ENCODE measurements at regions not wholly inside any gene's neighbourhood (a gene's known extent, or its start where the extent isn't known, plus 50 kb on each side); places are given as distances from the start of the nearest gene placed in this dataset.

DNA sequence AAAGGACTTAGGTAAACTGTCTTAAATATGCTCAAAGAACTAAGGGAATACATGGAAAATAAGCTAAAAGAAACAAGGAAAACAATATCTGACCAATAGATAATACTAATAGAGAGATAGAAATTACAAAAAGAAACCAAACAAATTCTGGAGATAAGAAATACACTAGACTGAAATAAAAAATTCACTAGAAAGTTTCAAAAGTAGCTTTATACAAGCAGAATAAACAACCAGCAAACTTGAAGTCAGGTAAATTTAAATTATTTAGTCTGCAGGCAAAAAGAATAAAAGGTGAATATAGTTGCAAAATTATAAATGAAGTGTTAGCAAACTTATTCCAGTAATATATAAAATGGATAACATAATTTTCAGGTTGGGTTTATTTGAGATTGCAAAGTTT lies 760.9 kb upstream of the INTU start:
- no peaks in the 10 kb centered on the region for H3K27me3 ChIP-seq (ENCODE audit: control insufficient read depth in 2 of 2, insufficient read depth in 2 of 2, low read length in 2 of 2)
- no peak overlapping the region for H3K4me3 ChIP-seq (ENCODE audit: low read length in 2 of 2)
- H3K4me1 ChIP-seq (ENCODE audit: control insufficient read depth in 2 of 2, insufficient read depth in 2 of 2, low read length in 2 of 2), result no peaks in the 10 kb centered on the region
- H3K9me3 ChIP-seq (ENCODE audit: control insufficient read depth in 2 of 2, low read length in 2 of 2), result no peaks in the 10 kb centered on the region
- H3K27ac ChIP-seq (ENCODE audit: low read depth in 2 of 2, low read length in 2 of 2), result no peak overlapping the region
- H3K36me3 ChIP-seq (ENCODE audit: control insufficient read depth in 2 of 2, insufficient read depth in 2 of 2, low read length in 2 of 2), result no peaks in the 10 kb centered on the region
- H3K9ac ChIP-seq (ENCODE audit: low read depth in 1 of 2, low read length in 2 of 2), result no peak overlapping the region

DNA sequence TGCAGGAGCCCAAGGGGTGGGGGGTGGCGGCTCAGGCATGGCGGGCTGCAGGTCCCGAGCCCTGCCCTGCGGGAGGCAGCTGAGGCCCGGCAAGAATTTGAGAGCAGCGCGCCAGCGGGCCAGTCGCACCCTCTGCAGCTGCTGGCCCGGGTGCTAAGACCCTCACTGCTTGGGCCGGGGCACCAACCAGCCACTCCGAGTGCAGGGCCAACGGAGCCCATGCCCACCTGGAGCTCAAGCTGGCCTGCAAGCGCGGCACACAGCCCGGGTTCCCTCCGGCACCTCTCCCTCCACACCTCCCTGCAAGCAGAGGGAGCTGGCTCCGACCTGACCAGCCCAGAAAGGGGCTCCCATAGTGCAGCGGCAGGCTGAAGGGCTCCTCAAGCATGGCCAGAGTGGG lies 758.2 kb upstream of the INTU start:
- Histone ChIP-seq H3K36me3 (ENCODE audit: control insufficient read depth in 2 of 2, insufficient read depth in 2 of 2, low read length in 2 of 2) (no peaks in the 10 kb centered on the region), H3K4me3 (ENCODE audit: low read length in 2 of 2) (no peak overlapping the region), H3K27me3 (ENCODE audit: control insufficient read depth in 2 of 2, insufficient read depth in 2 of 2, low read length in 2 of 2) (no peaks in the 10 kb centered on the region), H3K9ac (ENCODE audit: low read depth in 1 of 2, low read length in 2 of 2) (no peak overlapping the region), H3K4me1 (ENCODE audit: control insufficient read depth in 2 of 2, insufficient read depth in 2 of 2, low read length in 2 of 2) (no peaks in the 10 kb centered on the region), H3K9me3 (ENCODE audit: control insufficient read depth in 2 of 2, low read length in 2 of 2) (no peaks in the 10 kb centered on the region), H3K27ac (ENCODE audit: low read depth in 2 of 2, low read length in 2 of 2) (no peak overlapping the region)

DNA sequence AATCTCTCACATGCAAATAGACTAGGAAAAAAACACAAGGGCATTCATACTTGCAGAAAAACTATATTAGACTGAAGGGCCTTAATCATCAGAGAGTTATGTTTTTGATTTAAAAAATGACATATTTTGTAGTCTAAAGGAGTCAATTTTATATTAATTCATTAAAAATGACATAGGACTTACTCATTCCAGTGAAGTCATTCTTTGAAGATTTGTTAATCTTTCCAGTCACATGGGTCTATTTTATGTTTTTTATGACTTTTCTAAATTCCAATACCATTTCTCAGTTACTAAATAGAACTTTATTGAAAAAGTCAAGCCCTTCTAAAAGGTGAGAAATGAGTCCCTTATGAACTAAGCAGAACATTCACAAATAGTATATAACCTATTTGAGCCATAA lies 743.8 kb upstream of the INTU start:
- Histone ChIP-seq H3K4me1 (ENCODE audit: control insufficient read depth in 2 of 2, insufficient read depth in 2 of 2, low read length in 2 of 2) (no peaks in the 10 kb centered on the region), H3K27ac (ENCODE audit: low read depth in 2 of 2, low read length in 2 of 2) (no peak overlapping the region), H3K27me3 (ENCODE audit: control insufficient read depth in 2 of 2, insufficient read depth in 2 of 2, low read length in 2 of 2) (no peaks in the 10 kb centered on the region), H3K4me3 (ENCODE audit: low read length in 2 of 2) (no peak overlapping the region), H3K36me3 (ENCODE audit: control insufficient read depth in 2 of 2, insufficient read depth in 2 of 2, low read length in 2 of 2) (no peaks in the 10 kb centered on the region), H3K9me3 (ENCODE audit: control insufficient read depth in 2 of 2, low read length in 2 of 2) (no peaks in the 10 kb centered on the region), H3K9ac (ENCODE audit: low read depth in 1 of 2, low read length in 2 of 2) (no peak overlapping the region)

DNA sequence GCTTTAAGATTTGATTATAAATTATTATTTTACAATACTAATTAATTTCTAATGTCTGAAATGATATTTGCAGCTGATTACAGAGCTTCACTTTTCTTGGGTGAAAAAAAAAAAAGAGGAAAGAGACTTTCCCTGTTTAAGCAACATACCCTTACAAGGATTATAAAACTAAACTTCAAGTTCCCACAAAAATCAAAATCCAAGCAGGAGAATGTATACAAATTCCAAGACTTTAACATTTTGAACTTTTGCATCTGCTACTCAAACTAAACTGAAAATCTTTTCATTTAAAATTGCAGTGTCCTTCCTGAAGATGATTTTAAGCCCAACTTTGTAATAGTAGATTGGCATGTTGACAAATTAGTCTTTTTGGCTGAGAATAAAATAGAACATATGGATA lies 742.4 kb upstream of the INTU start:
- no peak overlapping the region for H3K4me3 ChIP-seq (ENCODE audit: low read length in 2 of 2)
- no peaks in the 10 kb centered on the region for H3K4me1 ChIP-seq (ENCODE audit: control insufficient read depth in 2 of 2, insufficient read depth in 2 of 2, low read length in 2 of 2)
- H3K27me3 ChIP-seq (ENCODE audit: control insufficient read depth in 2 of 2, insufficient read depth in 2 of 2, low read length in 2 of 2), result no peaks in the 10 kb centered on the region
- H3K36me3 ChIP-seq (ENCODE audit: control insufficient read depth in 2 of 2, insufficient read depth in 2 of 2, low read length in 2 of 2), result no peaks in the 10 kb centered on the region
- no peaks in the 10 kb centered on the region for H3K9me3 ChIP-seq (ENCODE audit: control insufficient read depth in 2 of 2, low read length in 2 of 2)
- H3K27ac ChIP-seq (ENCODE audit: low read depth in 2 of 2, low read length in 2 of 2), result no peak overlapping the region
- H3K9ac ChIP-seq (ENCODE audit: low read depth in 1 of 2, low read length in 2 of 2), result no peak overlapping the region

DNA sequence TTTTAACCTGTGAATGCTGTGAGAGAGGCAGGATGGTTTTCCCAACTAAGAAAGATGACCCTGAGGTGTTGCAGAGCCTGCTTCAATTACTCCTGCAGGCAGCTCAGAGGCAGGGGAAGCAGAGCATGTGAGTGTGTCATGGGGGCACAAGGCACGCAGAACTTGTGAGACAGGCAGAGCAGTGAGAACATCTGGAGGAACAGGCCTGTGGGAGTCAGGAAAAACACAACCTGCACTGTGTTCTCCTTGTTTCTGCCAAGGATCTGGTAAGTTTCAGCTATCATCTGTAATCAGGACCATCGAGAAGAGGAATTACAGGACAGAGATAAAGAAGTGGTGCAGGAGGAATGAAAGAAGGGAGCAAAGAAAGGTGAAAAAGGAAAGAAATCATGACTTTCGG lies 741.8 kb upstream of the INTU start:
- no peak overlapping the region for H3K9ac ChIP-seq (ENCODE audit: low read depth in 1 of 2, low read length in 2 of 2)

DNA sequence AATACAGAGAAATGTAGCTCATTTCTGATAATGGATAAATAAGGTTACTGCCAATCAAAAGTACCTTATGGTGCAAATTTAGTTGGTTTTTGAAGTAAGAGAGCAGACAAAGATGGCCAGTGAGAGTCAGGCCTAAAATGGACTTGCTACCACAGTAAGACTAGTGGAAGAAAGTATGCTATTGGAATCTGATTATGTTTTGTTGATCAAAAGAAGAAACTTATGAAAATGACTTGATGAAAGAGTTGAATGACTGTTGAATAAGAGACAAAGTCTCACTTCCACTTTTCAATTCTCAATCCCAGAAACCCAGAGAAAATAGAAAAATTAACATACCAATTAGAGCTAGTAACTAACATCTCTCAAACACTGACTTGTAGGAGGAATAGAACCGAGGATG lies 737.8 kb upstream of the INTU start:
- H3K9ac ChIP-seq (ENCODE audit: low read depth in 1 of 2, low read length in 2 of 2), result no peak overlapping the region
- no peaks in the 10 kb centered on the region for H3K27me3 ChIP-seq (ENCODE audit: control insufficient read depth in 2 of 2, insufficient read depth in 2 of 2, low read length in 2 of 2)
- H3K4me3 ChIP-seq (ENCODE audit: low read length in 2 of 2), result no peak overlapping the region
- H3K4me1 ChIP-seq (ENCODE audit: control insufficient read depth in 2 of 2, insufficient read depth in 2 of 2, low read length in 2 of 2), result no peaks in the 10 kb centered on the region
- no peaks in the 10 kb centered on the region for H3K36me3 ChIP-seq (ENCODE audit: control insufficient read depth in 2 of 2, insufficient read depth in 2 of 2, low read length in 2 of 2)
- no peak overlapping the region for H3K27ac ChIP-seq (ENCODE audit: low read depth in 2 of 2, low read length in 2 of 2)
- H3K9me3 ChIP-seq (ENCODE audit: control insufficient read depth in 2 of 2, low read length in 2 of 2), result peaks cover 0 to 3% of the 10 kb centered on the region in 2 donors

More for the DNA sequence above, 741.8 kb upstream of the INTU start:
- Histone ChIP-seq H3K9me3 (ENCODE audit: control insufficient read depth in 2 of 2, low read length in 2 of 2) (no peaks in the 10 kb centered on the region), H3K27me3 (ENCODE audit: control insufficient read depth in 2 of 2, insufficient read depth in 2 of 2, low read length in 2 of 2) (no peaks in the 10 kb centered on the region), H3K4me3 (ENCODE audit: low read length in 2 of 2) (no peak overlapping the region), H3K27ac (ENCODE audit: low read depth in 2 of 2, low read length in 2 of 2) (no peak overlapping the region), H3K4me1 (ENCODE audit: control insufficient read depth in 2 of 2, insufficient read depth in 2 of 2, low read length in 2 of 2) (no peaks in the 10 kb centered on the region), H3K36me3 (ENCODE audit: control insufficient read depth in 2 of 2, insufficient read depth in 2 of 2, low read length in 2 of 2) (no peaks in the 10 kb centered on the region)

DNA sequence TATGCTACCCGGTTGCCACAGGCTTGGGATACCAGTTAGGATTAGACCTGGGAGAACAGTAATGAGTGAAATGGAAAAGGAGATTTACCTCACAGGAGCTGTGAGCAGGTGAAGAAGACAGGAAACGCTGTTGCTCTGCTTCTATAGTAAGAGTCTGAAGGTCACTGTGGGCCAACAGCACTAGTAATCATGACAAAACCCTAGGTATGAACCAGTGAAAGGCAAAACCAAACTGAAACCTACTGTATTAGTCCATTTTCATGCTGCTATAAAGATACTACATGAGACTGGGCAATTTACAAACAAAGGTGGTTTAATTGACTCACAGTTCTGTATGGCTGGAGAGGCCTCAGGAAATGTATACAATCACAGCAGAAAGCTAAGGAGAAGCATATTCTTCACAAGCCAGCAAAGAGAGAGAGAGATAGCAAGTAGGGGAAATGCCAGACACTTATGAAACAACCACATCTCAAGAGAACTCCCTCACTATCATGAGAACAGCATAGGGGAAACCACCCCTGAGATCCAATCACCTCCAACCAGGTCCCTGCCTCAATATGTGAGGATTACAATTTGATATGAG lies 736.7 kb upstream of the INTU start:
- Histone ChIP-seq H3K27me3 (ENCODE audit: control insufficient read depth in 2 of 2, insufficient read depth in 2 of 2, low read length in 2 of 2) (no peaks in the 10 kb centered on the region), H3K9me3 (ENCODE audit: control insufficient read depth in 2 of 2, low read length in 2 of 2) (peaks cover 0 to 3% of the 10 kb centered on the region in 2 donors), H3K4me3 (ENCODE audit: low read length in 2 of 2) (no peak overlapping the region), H3K4me1 (ENCODE audit: control insufficient read depth in 2 of 2, insufficient read depth in 2 of 2, low read length in 2 of 2) (no peaks in the 10 kb centered on the region), H3K9ac (ENCODE audit: low read depth in 1 of 2, low read length in 2 of 2) (no peak overlapping the region), H3K36me3 (ENCODE audit: control insufficient read depth in 2 of 2, insufficient read depth in 2 of 2, low read length in 2 of 2) (no peaks in the 10 kb centered on the region), H3K27ac (ENCODE audit: low read depth in 2 of 2, low read length in 2 of 2) (no peak overlapping the region)

DNA sequence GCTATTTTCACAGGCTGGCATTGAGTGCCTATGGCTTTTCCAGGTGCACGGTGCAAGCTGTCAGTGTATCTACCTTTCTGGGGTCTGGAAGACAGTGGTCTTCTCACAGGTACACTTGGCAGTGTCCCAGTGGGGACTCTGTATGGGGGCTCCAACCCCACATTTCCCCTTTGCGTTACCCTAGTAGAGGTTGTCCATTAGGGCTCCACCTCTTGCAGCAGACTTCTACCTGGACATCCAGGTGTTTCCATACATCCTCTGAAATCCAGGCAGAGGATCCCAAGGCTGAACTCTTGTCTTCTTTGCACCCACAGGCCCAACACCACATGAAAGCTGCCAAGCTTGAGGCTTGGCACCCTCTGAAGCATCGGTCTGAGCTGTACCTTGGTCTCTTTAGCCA lies 735.7 kb upstream of the INTU start:
- Histone ChIP-seq H3K4me1 (ENCODE audit: control insufficient read depth in 2 of 2, insufficient read depth in 2 of 2, low read length in 2 of 2) (no peaks in the 10 kb centered on the region), H3K36me3 (ENCODE audit: control insufficient read depth in 2 of 2, insufficient read depth in 2 of 2, low read length in 2 of 2) (no peaks in the 10 kb centered on the region), H3K27ac (ENCODE audit: low read depth in 2 of 2, low read length in 2 of 2) (no peak overlapping the region), H3K27me3 (ENCODE audit: control insufficient read depth in 2 of 2, insufficient read depth in 2 of 2, low read length in 2 of 2) (no peaks in the 10 kb centered on the region), H3K4me3 (ENCODE audit: low read length in 2 of 2) (no peak overlapping the region), H3K9ac (ENCODE audit: low read depth in 1 of 2, low read length in 2 of 2) (no peak overlapping the region), H3K9me3 (ENCODE audit: control insufficient read depth in 2 of 2, low read length in 2 of 2) (peaks cover 2 to 3% of the 10 kb centered on the region in 2 donors)

DNA sequence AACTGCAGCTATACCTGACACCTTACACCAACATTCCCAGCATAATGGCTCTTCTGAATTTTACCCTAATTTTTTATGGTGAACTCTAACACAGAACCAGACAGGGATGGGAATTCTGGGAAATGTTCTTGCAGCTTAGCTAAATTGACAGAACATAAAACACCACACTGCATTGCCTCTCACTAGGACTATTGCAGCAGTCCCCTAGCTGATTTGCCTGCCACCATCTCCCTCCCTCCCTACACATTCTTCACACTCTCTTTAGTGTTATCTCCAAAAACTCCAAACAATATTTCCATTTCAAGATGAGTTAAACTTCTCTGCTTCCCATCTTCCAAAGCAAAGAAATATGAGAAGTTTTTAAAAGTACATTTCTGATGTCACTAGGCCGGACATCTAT lies 733.9 kb upstream of the INTU start:
- Histone ChIP-seq H3K4me3 (ENCODE audit: low read length in 2 of 2) (no peak overlapping the region), H3K9ac (ENCODE audit: low read depth in 1 of 2, low read length in 2 of 2) (no peak overlapping the region), H3K9me3 (ENCODE audit: control insufficient read depth in 2 of 2, low read length in 2 of 2) (peaks cover 2 to 3% of the 10 kb centered on the region in 2 donors), H3K27ac (ENCODE audit: low read depth in 2 of 2, low read length in 2 of 2) (no peak overlapping the region), H3K4me1 (ENCODE audit: control insufficient read depth in 2 of 2, insufficient read depth in 2 of 2, low read length in 2 of 2) (no peaks in the 10 kb centered on the region), H3K36me3 (ENCODE audit: control insufficient read depth in 2 of 2, insufficient read depth in 2 of 2, low read length in 2 of 2) (no peaks in the 10 kb centered on the region), H3K27me3 (ENCODE audit: control insufficient read depth in 2 of 2, insufficient read depth in 2 of 2, low read length in 2 of 2) (no peaks in the 10 kb centered on the region)

DNA sequence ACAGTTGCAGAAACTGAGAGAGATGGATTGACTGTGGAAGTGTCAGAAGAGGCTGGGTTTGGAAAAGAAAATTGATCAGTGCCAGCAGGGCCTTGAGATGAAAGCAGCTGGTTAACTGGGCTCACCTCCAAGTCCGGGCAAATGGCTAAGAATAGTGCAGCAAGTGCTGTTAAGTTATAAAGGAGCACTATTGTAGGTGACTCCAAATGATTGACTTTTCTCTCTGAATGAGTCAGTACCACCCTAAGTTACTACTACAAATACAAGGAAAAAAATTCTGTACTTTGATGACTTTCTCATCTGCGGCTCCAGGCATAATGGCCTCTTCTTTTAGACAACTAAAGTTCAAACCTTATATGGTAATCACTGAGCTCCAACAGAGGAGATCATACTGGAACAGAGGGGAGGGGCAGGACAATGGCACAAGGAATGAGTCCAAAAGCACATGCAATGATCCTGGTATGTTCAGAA lies 733.4 kb upstream of the INTU start:
- Histone ChIP-seq H3K36me3 (ENCODE audit: control insufficient read depth in 2 of 2, insufficient read depth in 2 of 2, low read length in 2 of 2) (no peaks in the 10 kb centered on the region), H3K4me3 (ENCODE audit: low read length in 2 of 2) (no peak overlapping the region), H3K9me3 (ENCODE audit: control insufficient read depth in 2 of 2, low read length in 2 of 2) (peaks cover 2 to 3% of the 10 kb centered on the region in 2 donors), H3K27me3 (ENCODE audit: control insufficient read depth in 2 of 2, insufficient read depth in 2 of 2, low read length in 2 of 2) (no peaks in the 10 kb centered on the region), H3K4me1 (ENCODE audit: control insufficient read depth in 2 of 2, insufficient read depth in 2 of 2, low read length in 2 of 2) (no peaks in the 10 kb centered on the region), H3K9ac (ENCODE audit: low read depth in 1 of 2, low read length in 2 of 2) (no peak overlapping the region), H3K27ac (ENCODE audit: low read depth in 2 of 2, low read length in 2 of 2) (no peak overlapping the region)

DNA sequence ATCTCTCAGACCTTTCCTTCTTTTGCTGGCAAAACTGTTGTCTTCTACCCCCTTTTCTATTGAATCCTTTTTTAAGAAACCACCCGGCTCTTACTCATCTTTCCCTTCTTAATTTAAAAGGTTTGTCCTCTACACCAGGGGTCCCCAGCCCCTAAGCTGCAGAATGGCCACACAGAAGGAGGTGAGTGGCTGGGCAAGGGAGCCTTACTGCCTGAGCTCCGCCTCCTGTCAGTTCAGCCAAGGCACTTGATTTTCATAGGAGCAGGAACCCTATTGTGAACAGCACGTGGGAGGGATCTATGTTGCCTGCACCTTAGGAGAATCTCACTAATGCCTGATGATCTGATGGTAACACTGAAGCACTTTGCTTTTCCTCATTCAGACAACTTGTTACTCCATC lies 726.3 kb upstream of the INTU start:
- H3K4me3 ChIP-seq (ENCODE audit: low read length in 2 of 2), result no peak overlapping the region
- no peaks in the 10 kb centered on the region for H3K36me3 ChIP-seq (ENCODE audit: control insufficient read depth in 2 of 2, insufficient read depth in 2 of 2, low read length in 2 of 2)
- no peak overlapping the region for H3K27ac ChIP-seq (ENCODE audit: low read depth in 2 of 2, low read length in 2 of 2)
- no peaks in the 10 kb centered on the region for H3K4me1 ChIP-seq (ENCODE audit: control insufficient read depth in 2 of 2, insufficient read depth in 2 of 2, low read length in 2 of 2)
- peaks cover 0 to 2% of the 10 kb centered on the region in 2 donors for H3K9me3 ChIP-seq (ENCODE audit: control insufficient read depth in 2 of 2, low read length in 2 of 2)
- no peaks in the 10 kb centered on the region for H3K27me3 ChIP-seq (ENCODE audit: control insufficient read depth in 2 of 2, insufficient read depth in 2 of 2, low read length in 2 of 2)
- H3K9ac ChIP-seq (ENCODE audit: low read depth in 1 of 2, low read length in 2 of 2), result no peak overlapping the region

Measured in mucosa of rectum (tissue), 2 donors.